ENCODE measurements at regions not wholly inside any gene's neighbourhood (a gene's known extent, or its start where the extent isn't known, plus 50 kb on each side); places are given as distances from the start of the nearest gene placed in this dataset.
A peak's percentile ranks its signal among the peaks of the same experiment; 100 is the strongest.

- no peak for FAIRE-seq
Observed at GRCh38 chr5:128904805-128905567, 60.3 kb upstream of the SLC27A6 start.

- FAIRE-seq = peak; percentile 98
Observed at GRCh38 chr5:128905568-128906110, 59.6 kb upstream of the SLC27A6 start.

- no peak for FAIRE-seq
Observed at GRCh38 chr5:128913551-128913950, 51.7 kb upstream of the SLC27A6 start.

Data from A204.1 (cell line).